Kidney epithelial cell (primary cell): ENCODE measurements at regions not wholly inside any gene's neighbourhood (a gene's known extent, or its start where the extent isn't known, plus 50 kb on each side); places are given as distances from the start of the nearest gene placed in this dataset.

Source experiments
- DNase-seq: peaks from one replicate; pipeline ENCODE4 v3.0.0-alpha.2; 2010; ENCODE audit warnings: low read depth
- H3K27me3 ChIP-seq: 2 replicates; pipeline ENCODE4 v1.6.0; 2011; ENCODE audit warnings: low read length; ENCODE audit not compliant: control insufficient read depth, insufficient read depth
- H3K36me3 ChIP-seq: 2 replicates; pipeline ENCODE4 v1.5.1; 2011; ENCODE audit warnings: low read length; ENCODE audit not compliant: control insufficient read depth, insufficient read depth
- H3K4me3 ChIP-seq: 2 replicates; pipeline ENCODE4 v1.5.1; 2011; ENCODE audit warnings: low read depth, mild to moderate bottlenecking, control low read depth, low read length
- TF ChIP-seq, protein P1 (sequence below): IDR thresholded peaks from 2 replicates; pipeline ENCODE4 v1.5.1; 2011; ENCODE audit warnings: mild to moderate bottlenecking, moderate library complexity, low read length, control low read depth, inconsistent platforms; ENCODE audit not compliant: insufficient read depth, poor library complexity, severe bottlenecking

DNA sequence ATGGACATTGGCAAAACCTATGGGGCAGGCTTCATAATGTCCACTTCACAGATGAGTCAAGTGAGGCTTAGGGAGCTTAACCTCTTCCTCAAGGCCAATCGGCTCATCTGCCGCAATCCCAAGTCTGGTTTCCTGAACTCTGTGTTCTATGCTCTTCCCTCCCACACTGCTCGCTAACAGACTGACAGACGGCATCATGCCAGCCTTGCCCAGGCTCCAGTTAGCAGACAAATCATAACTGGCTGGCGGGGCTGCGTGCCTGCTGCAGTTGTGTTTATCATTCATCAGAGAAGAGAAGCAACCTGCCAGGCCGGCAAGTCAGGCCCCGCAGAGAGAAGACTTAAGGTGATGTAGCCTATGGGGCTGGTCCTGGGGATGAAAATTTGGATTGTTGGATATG is 216.2 kb upstream of the ASIC2 start:
- no peak for DNase-seq
- TF ChIP-seq, protein P1, sequence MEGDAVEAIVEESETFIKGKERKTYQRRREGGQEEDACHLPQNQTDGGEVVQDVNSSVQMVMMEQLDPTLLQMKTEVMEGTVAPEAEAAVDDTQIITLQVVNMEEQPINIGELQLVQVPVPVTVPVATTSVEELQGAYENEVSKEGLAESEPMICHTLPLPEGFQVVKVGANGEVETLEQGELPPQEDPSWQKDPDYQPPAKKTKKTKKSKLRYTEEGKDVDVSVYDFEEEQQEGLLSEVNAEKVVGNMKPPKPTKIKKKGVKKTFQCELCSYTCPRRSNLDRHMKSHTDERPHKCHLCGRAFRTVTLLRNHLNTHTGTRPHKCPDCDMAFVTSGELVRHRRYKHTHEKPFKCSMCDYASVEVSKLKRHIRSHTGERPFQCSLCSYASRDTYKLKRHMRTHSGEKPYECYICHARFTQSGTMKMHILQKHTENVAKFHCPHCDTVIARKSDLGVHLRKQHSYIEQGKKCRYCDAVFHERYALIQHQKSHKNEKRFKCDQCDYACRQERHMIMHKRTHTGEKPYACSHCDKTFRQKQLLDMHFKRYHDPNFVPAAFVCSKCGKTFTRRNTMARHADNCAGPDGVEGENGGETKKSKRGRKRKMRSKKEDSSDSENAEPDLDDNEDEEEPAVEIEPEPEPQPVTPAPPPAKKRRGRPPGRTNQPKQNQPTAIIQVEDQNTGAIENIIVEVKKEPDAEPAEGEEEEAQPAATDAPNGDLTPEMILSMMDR = no peak
- no peaks in the 10 kb centered on the region for H3K27me3 ChIP-seq
- no peak overlapping the region for H3K4me3 ChIP-seq
- H3K36me3 ChIP-seq = no peaks in the 10 kb centered on the region

DNA sequence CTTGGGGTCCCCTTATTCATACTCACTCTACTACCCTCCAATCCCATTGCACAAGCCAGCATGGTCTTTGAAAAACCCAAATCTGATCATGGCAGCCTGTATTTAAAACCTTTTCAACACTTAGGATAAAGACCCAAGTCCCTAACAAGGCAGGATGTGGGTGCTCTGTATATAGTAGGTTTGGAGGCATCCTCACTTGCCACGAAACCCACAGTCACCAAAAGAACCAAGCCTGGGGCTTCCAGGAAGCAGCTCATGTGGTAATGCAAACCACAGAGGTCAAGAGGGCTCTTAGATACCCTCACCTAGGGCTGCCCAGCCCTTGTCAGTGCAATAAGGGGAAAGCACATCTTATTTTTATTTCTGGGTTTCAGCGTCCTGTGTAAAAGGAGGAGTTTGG is 218.6 kb upstream of the ASIC2 start:
- H3K27me3 ChIP-seq = no peaks in the 10 kb centered on the region
- H3K36me3 ChIP-seq = no peaks in the 10 kb centered on the region
- TF ChIP-seq, protein P1 = no peak
- no peak overlapping the region for H3K4me3 ChIP-seq
- no peak for DNase-seq

DNA sequence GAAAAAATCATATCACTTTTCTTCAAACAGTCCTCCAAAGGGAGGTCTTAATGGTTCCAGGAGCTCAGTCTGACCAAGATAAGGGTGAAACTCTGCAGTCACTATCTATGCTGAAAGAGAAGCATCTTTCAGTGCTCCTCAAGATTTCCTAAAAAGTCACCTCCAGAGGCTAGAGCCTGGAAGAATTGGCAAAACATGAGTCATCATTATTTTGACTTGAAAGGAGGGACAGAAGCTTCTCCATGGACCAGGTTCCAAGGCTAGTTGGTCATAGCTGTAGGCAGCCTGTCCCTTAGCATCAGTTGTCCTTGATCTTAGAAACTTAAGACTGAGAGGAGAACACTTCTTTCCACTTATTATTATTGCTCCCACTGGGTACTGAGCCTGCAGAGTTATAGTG is 219.0 kb upstream of the ASIC2 start:
- Histone ChIP-seq H3K4me3 (no peak overlapping the region), H3K36me3 (no peaks in the 10 kb centered on the region), H3K27me3 (no peaks in the 10 kb centered on the region)
- no peak for DNase-seq
- TF ChIP-seq, protein P1 = no peak

DNA sequence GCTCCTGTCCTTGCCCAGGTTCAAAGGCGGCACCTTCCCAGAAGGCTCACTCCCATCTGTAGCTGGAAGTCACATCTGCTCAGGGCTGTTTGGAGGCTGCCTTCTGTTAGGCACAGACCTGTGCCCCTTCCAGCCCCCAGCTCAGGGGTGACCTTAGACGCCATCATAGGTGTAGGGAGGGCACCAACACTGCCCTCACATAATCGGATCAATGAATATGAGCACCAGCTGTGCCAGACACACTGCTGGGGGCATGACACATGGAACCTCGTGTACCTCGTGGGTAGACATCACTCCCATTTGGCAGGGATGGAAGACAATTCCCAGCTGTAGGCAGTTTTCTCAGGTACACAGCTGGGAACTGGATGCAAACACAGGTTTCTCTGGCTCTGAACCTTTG is 220.7 kb upstream of the ASIC2 start:
- no peaks in the 10 kb centered on the region for H3K36me3 ChIP-seq
- no peak overlapping the region for H3K4me3 ChIP-seq
- no peaks in the 10 kb centered on the region for H3K27me3 ChIP-seq
- TF ChIP-seq, protein P1 = no peak
- DNase-seq = no peak

DNA sequence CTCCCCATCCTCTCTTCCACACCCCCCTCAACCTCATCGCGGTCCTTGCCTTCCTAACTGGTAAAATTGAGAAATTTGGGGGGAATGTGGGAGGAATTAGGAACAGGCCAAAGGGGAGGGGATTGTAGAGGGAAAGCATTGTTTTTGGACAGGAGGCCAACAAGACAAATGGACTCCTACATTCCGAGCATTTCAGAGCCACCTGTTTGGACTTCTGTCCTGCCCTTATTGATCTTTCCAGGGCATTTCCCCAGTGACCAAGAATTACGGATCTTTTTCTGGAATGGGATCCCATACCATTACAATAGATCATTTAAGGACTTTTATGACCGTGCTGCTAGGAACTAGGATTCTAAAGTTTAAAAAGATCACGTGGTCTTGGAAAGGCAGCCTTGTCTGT is 221.3 kb upstream of the ASIC2 start:
- Histone ChIP-seq H3K4me3 (no peak overlapping the region), H3K36me3 (no peaks in the 10 kb centered on the region), H3K27me3 (no peaks in the 10 kb centered on the region)
- no peak for DNase-seq
- TF ChIP-seq, protein P1 = no peak

DNA sequence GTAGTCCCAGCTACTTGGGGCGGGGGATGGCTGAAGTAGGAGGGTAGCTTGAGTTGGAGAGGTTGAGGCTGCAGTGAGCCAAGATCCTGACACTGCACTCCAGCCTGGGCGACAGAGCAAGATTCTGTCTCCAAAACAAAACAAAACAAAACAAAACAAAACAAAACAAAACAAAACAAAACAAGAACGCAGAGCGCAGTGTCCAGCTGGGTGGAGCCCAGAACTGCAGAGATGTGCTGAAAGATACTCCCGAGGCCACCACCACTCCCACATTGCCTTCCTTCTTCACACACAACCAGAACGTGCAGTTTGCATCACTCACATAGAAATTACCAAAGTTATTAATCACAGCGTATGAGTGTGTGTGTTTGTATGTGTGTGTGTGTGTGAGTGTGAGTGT is 222.9 kb upstream of the ASIC2 start:
- TF ChIP-seq, protein P1 = no peak
- H3K27me3 ChIP-seq = no peaks in the 10 kb centered on the region
- no peak for DNase-seq
- H3K4me3 ChIP-seq = no peak overlapping the region
- no peaks in the 10 kb centered on the region for H3K36me3 ChIP-seq
